GM12874 (cell line): ENCODE measurements at regions not wholly inside any gene's neighbourhood (a gene's known extent, or its start where the extent isn't known, plus 50 kb on each side); places are given as distances from the start of the nearest gene placed in this dataset.

Source experiments
- TF ChIP-seq, protein P1 (sequence below): IDR thresholded peaks from 2 replicates; pipeline ENCODE4 v1.5.1; 2011; ENCODE audit warnings: low read depth, mild to moderate bottlenecking, control low read depth, low read length, moderate library complexity; ENCODE audit not compliant: insufficient read depth

DNA sequence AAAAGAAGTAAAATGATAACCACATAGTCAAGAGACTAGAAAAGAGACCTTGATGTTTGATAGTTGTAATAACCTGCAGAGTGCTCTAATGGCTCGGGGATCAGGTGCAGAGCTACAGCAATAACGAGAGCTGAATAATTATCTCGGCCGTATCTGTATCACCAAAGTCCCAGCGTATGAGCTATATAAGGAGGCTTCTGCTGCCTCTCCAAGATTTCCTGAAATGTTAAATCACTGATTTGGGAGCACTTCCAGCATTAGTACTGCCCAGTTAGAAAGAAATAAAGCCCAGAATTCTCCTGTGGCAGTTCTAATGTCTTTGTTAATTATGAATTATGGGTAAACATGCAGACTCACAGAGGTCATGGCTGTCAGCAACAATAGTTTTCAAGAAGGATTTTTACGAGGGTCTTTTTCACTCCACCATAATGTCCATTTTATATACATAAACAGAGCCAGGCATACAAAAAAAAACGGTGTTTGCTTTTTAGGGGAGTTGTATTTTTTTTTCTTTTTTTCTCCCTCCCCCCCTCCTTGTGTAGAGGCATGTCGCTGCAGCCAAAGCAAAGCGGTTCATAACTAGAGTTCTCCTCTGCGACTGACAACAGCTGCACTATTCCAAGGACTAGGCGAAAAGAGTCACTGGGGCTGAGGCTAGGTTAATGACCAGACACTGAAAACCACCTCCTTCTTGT, 168.3 kb upstream of the VRK2 start:
- TF ChIP-seq, protein P1, sequence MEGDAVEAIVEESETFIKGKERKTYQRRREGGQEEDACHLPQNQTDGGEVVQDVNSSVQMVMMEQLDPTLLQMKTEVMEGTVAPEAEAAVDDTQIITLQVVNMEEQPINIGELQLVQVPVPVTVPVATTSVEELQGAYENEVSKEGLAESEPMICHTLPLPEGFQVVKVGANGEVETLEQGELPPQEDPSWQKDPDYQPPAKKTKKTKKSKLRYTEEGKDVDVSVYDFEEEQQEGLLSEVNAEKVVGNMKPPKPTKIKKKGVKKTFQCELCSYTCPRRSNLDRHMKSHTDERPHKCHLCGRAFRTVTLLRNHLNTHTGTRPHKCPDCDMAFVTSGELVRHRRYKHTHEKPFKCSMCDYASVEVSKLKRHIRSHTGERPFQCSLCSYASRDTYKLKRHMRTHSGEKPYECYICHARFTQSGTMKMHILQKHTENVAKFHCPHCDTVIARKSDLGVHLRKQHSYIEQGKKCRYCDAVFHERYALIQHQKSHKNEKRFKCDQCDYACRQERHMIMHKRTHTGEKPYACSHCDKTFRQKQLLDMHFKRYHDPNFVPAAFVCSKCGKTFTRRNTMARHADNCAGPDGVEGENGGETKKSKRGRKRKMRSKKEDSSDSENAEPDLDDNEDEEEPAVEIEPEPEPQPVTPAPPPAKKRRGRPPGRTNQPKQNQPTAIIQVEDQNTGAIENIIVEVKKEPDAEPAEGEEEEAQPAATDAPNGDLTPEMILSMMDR = no peak

DNA sequence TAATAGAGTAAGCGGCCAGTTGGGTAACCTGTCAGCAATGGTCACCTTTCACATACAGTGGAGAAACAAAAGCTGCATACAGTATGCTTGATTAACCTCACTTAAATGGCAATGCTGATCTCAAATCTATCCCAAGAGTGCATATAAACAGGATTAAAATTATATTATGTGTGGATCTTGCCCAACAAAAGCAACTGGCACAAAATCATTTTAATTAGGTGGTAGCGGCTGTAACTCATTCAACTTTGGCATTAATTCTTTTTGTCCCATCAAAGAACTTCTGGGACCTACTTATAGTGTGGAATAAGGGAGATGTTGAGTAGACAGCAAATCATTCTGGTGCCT, 167.8 kb upstream of the VRK2 start:
- TF ChIP-seq, protein P1 = no peak

DNA sequence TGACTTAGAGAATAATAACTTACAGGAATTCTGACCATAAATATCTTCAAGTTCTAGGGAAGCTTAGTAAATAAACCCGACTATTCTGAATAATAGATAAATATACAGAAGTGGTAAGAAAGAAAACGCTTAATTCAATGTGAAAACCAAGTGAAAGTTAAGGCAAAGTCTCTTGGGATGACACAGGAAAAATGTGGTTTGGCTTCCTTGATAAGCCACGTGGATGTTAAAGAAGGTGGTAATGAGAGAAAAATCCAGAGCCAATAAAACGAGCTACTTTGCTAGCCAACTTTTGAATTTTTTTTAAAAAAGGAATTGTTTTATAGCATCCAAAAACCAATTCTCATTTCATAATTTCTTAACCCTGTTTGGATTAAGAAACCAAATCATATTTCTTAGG, 166.2 kb upstream of the VRK2 start:
- TF ChIP-seq, protein P1 = no peak

DNA sequence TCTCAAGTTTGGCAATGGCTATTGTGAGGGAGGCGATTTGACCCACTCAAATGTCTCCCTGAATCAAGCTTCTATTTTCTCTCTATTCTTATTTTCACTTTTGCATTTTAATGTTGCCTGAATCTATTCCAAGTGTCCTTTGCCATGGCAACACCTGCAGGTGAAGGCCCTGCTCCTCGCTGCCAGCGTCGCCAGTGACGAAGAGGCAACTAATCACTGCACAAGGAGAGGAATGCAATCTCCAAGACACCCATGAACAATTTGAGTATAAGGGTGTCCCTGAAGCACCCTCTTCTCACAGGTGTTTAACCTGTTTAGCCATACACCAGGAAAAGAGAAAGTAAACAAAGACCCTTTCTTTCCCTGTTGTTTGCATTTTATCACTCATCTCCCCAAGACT, 165.6 kb upstream of the VRK2 start:
- TF ChIP-seq, protein P1 = no peak

DNA sequence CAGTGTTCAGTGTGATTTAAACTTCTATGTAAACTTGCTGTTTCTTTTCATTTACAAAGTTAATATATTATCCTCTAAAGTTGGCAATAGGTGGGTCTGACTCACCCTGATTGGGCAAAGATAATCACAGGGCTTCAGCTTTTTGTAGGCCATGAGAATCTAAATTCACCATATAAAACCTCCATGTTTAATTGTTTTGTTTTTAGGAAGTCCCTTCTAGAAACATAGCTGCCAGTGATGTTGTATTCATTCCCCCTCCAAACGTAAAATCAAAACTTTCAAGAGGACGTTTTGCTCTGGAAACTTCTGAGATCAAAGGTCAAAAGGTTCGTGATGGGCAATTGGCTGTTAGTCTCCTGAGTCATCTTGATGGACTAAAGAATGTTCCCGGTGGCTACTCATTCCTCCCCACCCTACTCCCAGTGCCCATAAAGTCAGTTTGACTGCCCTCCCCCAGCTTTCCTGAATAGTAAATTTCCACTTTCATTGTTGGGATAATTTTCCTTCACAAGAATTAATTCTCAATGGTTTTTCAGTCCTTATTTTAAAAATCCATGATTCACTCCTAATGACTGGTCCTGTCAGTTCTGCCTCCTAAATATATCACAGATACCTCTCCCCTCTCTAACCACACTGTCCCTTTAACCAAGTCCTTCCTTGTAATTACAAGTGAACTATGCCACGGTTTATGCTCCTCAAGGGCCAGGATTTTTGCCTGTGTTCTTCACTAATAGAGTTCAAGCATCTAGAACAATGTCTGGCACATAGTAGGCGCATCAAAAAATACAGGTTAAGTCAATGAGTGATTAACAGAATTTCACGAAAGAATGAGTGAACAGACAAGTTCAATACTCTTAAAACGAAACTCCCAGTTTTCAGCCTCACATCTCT, 164.4 kb upstream of the VRK2 start:
- TF ChIP-seq, protein P1 = no peak

DNA sequence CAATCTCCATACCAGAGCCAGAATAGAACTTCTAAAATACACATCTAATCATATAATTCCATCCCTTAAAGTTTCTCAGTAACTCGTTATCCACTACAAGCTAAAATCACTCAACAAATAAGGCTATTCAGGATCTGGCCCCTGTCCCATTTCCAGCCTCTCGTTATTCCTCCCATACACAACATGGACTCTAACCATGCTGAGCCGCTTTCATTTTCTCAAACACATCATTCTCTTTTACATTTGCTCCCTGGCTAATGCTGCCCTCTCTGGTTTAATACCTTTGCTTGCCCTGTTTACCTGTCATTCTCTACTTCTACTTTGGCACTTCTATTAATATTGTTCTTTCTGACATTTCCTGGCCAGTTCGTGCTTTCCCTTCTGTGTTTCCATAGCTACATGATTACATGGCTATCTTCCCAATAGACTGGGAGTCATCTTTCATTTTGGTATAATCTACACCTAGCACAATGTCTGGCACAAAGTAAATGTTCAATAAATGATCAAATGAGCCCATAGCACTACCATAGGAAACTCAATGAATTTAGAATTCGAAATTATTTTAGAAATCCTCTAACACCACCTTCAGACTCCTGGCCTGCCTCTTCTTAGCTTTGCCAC, 163.6 kb upstream of the VRK2 start:
- TF ChIP-seq, protein P1 = 0 out of 2 replicates have a peak, but pooled peaks have one; percentile 10

DNA sequence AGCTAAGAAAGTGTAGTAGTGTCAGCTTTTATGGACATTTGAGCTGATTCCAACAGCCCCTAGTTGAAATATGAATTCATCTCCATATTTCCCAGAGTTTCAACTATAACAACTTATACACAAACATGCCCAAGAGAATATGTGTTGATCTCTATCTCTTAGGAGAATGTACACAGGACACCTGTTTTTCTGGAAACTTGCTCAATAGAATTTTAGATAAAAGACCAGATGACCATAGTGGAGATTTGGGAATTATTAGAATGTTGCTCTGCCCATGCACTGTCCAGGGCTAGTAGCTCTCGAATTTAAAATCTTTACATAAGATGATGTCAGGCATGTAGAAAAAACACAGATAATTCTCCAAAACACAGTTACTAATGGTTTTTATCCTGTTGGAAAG, 162.3 kb upstream of the VRK2 start:
- TF ChIP-seq, protein P1 = no peak
